WTC11 (cell line): ENCODE measurements at regions not wholly inside any gene's neighbourhood (a gene's known extent, or its start where the extent isn't known, plus 50 kb on each side); places are given as distances from the start of the nearest gene placed in this dataset.

ENCODE experiments used
- CTCF ChIP-seq: fragments of 200-600 bp; IDR thresholded peaks from 2 replicates; pipeline ENCODE4 v1.8.0; 2022; ENCODE audit warnings: antibody characterized with exemption
- FOXK1 ChIP-seq: sonication (generic); formaldehyde crosslinking; IDR thresholded peaks from 2 replicates; pipeline ENCODE4 v1.8.0; 2022; ENCODE audit warnings: mild to moderate bottlenecking, moderate library complexity, missing genetic modification reagents
- SP1 ChIP-seq: sonication (generic); formaldehyde crosslinking; conservative IDR thresholded peaks from 2 replicates; pipeline ENCODE4 v1.8.1; 2022; ENCODE audit warnings: missing genetic modification reagents
- ZNF121 ChIP-seq: sonication (generic); formaldehyde crosslinking; IDR thresholded peaks from 2 replicates; pipeline ENCODE4 v1.8.0; 2023; ENCODE audit warnings: missing genetic modification reagents
- ZNF263 ChIP-seq: sonication (generic); formaldehyde crosslinking; IDR thresholded peaks from 2 replicates; pipeline ENCODE4 v1.8.1; 2022; ENCODE audit warnings: low read depth, mild to moderate bottlenecking, moderate library complexity, missing genetic modification reagents

GRCh38 chr2:153100151-153100550, 378.4 kb downstream of the RPRM start:
- TF ChIP-seq CTCF (no peak), ZNF263 (CRISPR knock-in tag) (no peak), ZNF121 (no peak), SP1 (CRISPR knock-in tag) (no peak), FOXK1 (CRISPR knock-in tag) (no peak)
